RCC 7860 (cell line): ENCODE measurements at regions not wholly inside any gene's neighbourhood (a gene's known extent, or its start where the extent isn't known, plus 50 kb on each side); places are given as distances from the start of the nearest gene placed in this dataset.
A peak's percentile ranks its signal among the peaks of the same experiment; 100 is the strongest.

ENCODE experiments used
- DNase-seq: peaks from one replicate; pipeline ENCODE4 v3.0.0-alpha.2; 2015; ENCODE audit warnings: low spot score
- FAIRE-seq: peaks from 2 replicates; lab custom pipeline; 2012; peaks lifted over from hg19 to GRCh38; lab: Jason Lieb, UNC

- DNase-seq = no peak
- FAIRE-seq = no peak
These were observed 163.3 kb upstream of the IL12A start for GRCh38 chr3:159825216-159825854.

- peak; percentile 40 for DNase-seq
- FAIRE-seq = peak; percentile 84
These were observed 160.1 kb upstream of the IL12A start for GRCh38 chr3:159828542-159828943.

- no peak for DNase-seq
- no peak for FAIRE-seq
These were observed 159.6 kb upstream of the IL12A start for GRCh38 chr3:159829056-159829455.

GRCh38 chr3:159829539-159830227, 159.0 kb upstream of the IL12A start:
- peak; percentile 16 for DNase-seq
- peak; percentile 48 for FAIRE-seq

- DNase-seq (no peak), FAIRE-seq (no peak)
These were observed 158.0 kb upstream of the IL12A start for GRCh38 chr3:159830523-159831154.

GRCh38 chr3:159831466-159831865, 157.2 kb upstream of the IL12A start:
- FAIRE-seq (no peak), DNase-seq (no peak)

- FAIRE-seq (no peak), DNase-seq (no peak)
These were observed 156.6 kb upstream of the IL12A start for GRCh38 chr3:159832024-159832423.

- FAIRE-seq = no peak
These were observed 153.5 kb upstream of the IL12A start for GRCh38 chr3:159835126-159835525.

GRCh38 chr3:159837725-159838124, 150.9 kb upstream of the IL12A start:
- no peak for DNase-seq
- FAIRE-seq = no peak

More at GRCh38 chr3:159835126-159835525, 153.5 kb upstream of the IL12A start:
- DNase-seq = no peak

- no peak for DNase-seq
- no peak for FAIRE-seq
These were observed 149.7 kb upstream of the IL12A start for GRCh38 chr3:159838938-159839337.

- FAIRE-seq (no peak), DNase-seq (no peak)
These were observed 148.9 kb upstream of the IL12A start, which contains the start of gene SCHIP1 for GRCh38 chr3:159839561-159840379. Gene SCHIP1 (plus strand): TSS chr3:159839861.

GRCh38 chr3:159840703-159841299, 147.8 kb upstream of the IL12A start:
- DNase-seq = no peak
- no peak for FAIRE-seq

- FAIRE-seq = no peak
- DNase-seq = no peak
These were observed 146.9 kb upstream of the IL12A start for GRCh38 chr3:159841766-159842165.

- no peak for DNase-seq
- no peak for FAIRE-seq
These were observed 144.6 kb upstream of the IL12A start for GRCh38 chr3:159843840-159844730.

- DNase-seq (no peak), FAIRE-seq (no peak)
These were observed 143.8 kb upstream of the IL12A start for GRCh38 chr3:159844801-159845261.

- DNase-seq = no peak
- no peak for FAIRE-seq
These were observed 142.9 kb upstream of the IL12A start for GRCh38 chr3:159845737-159846136.

- FAIRE-seq = no peak
- no peak for DNase-seq
These were observed 142.4 kb upstream of the IL12A start for GRCh38 chr3:159846255-159846654.

- DNase-seq = no peak
- no peak for FAIRE-seq
These were observed 140.1 kb upstream of the IL12A start for GRCh38 chr3:159848348-159849118.

GRCh38 chr3:159850481-159850880, 138.2 kb upstream of the IL12A start:
- no peak for DNase-seq
- no peak for FAIRE-seq
